Esophagus squamous epithelium (tissue), 5 donors: ENCODE measurements at regions not wholly inside any gene's neighbourhood (a gene's known extent, or its start where the extent isn't known, plus 50 kb on each side); places are given as distances from the start of the nearest gene placed in this dataset.
"Not testable (repeated sequence)": the region's sequence is repeated elsewhere in the genome, so short reads cannot be mapped to it uniquely, and the experiment has no call there.

Source experiments
- DNase-seq: peaks from one replicate; lab custom pipeline; 2025; lab: John Stamatoyannopoulos, UW
- H3K27ac ChIP-seq, 4 donors: fragments of 200-600 bp; sonication (generic); one replicate each; pipeline ENCODE4 v1.5.1; 2016 to 2019; ENCODE audit warnings: mild to moderate bottlenecking in 1 of 4
- H3K27me3 ChIP-seq, 4 donors: fragments of 200-600 bp; sonication (generic); 1 replicate in 3 of 4; 2 replicates in 1 of 4; pipeline versions ENCODE4 v1.5.1 to v1.6.0; 2017 to 2021; ENCODE audit warnings: antibody characterized with exemption in 1 of 4
- H3K36me3 ChIP-seq, 3 donors: fragments of 200-600 bp; sonication (generic); one replicate each; pipeline ENCODE4 v1.5.1; 2016 to 2019
- H3K4me1 ChIP-seq, 3 donors: fragments of 200-600 bp; sonication (generic); one replicate each; pipeline ENCODE4 v1.5.1; 2017 to 2019
- H3K4me3 ChIP-seq, 4 donors: fragments of 200-600 bp; sonication (generic); 1 replicate in 3 of 4; 2 replicates in 1 of 4; pipeline ENCODE4 v1.5.1; 2016 to 2019; ENCODE audit warnings: mild to moderate bottlenecking in 2 of 4, moderate library complexity in 1 of 4
- H3K9me3 ChIP-seq, 3 donors: fragments of 200-600 bp; sonication (generic); one replicate each; pipeline ENCODE4 v1.5.1; 2016 to 2019
- POLR2A ChIP-seq, 4 donors: fragments of 450-650 bp; IDR thresholded peaks; one replicate each; pipeline ENCODE4 v1.6.1; 2017; ENCODE audit warnings: antibody characterized with exemption in 4 of 4, mild to moderate bottlenecking in 4 of 4, moderate library complexity in 3 of 4
- WGBS, 2 donors: methylation state at CpG; one replicate each; pipeline ENCODE4 v1.1.5; 2018; 5-methylcytosine and 5-hydroxymethylcytosine counted together
- intact Hi-C: fragments of 100-400 bp; cut with DNase I; formaldehyde crosslinking; loops from one replicate; pipeline ENCODE4 v1.15.0; 2022
- TF ChIP-seq, protein P1 (sequence below), 6 experiments: fragments of 450-650 bp in 4 of 6; fragments of 200-600 bp in 2 of 6; sonication (generic) in 2 of 6; IDR thresholded peaks; one replicate each; pipeline ENCODE4 v1.5.1; 2016 to 2019; ENCODE audit warnings: antibody characterized with exemption in 6 of 6, mild to moderate bottlenecking in 4 of 6, moderate library complexity in 4 of 6
- donor health status: DM: yes; HTN: yes; CAD: no.

DNA sequence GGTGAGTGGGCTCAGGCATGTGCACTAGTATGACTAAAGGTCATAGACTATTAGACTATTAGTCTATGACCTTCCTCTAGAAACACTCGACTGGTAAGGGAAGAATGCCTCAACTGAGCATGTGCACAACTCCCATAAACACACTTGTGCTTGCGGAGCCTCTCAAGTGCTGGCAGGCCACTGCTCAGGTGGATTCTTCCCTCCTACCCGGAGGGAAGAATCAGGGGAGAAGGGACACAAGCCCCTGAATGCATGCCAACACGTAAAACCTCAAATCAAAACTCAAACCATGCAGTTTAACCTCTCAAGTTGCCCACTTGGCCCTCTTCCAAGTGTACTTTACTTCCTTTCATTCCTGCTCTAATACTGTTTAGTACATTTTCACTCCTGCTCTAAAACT, 287.6 kb upstream of the SGCG start:
- H3K27me3 ChIP-seq, result no peaks in the 10 kb centered on the region
- H3K4me3 ChIP-seq, result no peak overlapping the region
- TF ChIP-seq, protein P1, sequence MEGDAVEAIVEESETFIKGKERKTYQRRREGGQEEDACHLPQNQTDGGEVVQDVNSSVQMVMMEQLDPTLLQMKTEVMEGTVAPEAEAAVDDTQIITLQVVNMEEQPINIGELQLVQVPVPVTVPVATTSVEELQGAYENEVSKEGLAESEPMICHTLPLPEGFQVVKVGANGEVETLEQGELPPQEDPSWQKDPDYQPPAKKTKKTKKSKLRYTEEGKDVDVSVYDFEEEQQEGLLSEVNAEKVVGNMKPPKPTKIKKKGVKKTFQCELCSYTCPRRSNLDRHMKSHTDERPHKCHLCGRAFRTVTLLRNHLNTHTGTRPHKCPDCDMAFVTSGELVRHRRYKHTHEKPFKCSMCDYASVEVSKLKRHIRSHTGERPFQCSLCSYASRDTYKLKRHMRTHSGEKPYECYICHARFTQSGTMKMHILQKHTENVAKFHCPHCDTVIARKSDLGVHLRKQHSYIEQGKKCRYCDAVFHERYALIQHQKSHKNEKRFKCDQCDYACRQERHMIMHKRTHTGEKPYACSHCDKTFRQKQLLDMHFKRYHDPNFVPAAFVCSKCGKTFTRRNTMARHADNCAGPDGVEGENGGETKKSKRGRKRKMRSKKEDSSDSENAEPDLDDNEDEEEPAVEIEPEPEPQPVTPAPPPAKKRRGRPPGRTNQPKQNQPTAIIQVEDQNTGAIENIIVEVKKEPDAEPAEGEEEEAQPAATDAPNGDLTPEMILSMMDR (IDR thresholded peaks at IDR 0.05), result no peak
- TF ChIP-seq POLR2A (IDR thresholded peaks at IDR 0.05), result no peak
- no peak for DNase-seq
- no peaks in the 10 kb centered on the region for H3K9me3 ChIP-seq
- H3K27ac ChIP-seq, result no peak overlapping the region
- intact Hi-C loops, result no loop called here
- H3K36me3 ChIP-seq, result no peaks in the 10 kb centered on the region
- H3K4me1 ChIP-seq, result peaks cover 0 to 11% (median 4%) of the 10 kb centered on the region in 3 donors
- WGBS, 2 donors, result 28 to 33% methylated on average over 4 of the region's 4 CpGs

DNA sequence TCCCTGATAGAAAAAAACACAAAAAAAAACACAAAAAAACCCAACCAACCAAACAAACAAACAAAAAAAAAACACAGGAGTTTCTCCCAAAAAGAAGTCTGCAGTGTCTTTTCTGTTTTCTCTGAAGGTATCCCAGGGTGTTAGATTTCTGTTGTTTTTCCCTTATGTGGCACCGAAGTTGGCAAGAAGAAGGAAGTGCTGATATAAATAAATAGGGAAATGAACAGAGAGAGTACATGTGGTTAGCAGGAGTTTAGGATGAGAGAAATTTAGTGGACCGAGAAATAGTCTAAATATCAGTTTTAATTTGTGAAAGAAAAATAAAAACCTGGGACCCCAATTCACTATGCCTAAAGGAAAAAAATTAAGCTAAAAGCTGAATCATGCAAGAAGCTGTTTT, 287.0 kb upstream of the SGCG start:
- DNase-seq, result no peak
- intact Hi-C loops, result no loop called here
- H3K9me3 ChIP-seq, result no peaks in the 10 kb centered on the region
- H3K36me3 ChIP-seq, result no peaks in the 10 kb centered on the region
- no peak overlapping the region for H3K27ac ChIP-seq
- peaks cover 0 to 11% (median 4%) of the 10 kb centered on the region in 3 donors for H3K4me1 ChIP-seq
- H3K27me3 ChIP-seq, result no peaks in the 10 kb centered on the region
- H3K4me3 ChIP-seq, result no peak overlapping the region
- no peak for TF ChIP-seq POLR2A (IDR thresholded peaks at IDR 0.05)
- TF ChIP-seq, protein P1 (IDR thresholded peaks at IDR 0.05), result no peak
- WGBS, 2 donors, result 33 to 45% methylated on average over 2 of the region's 2 CpGs

DNA sequence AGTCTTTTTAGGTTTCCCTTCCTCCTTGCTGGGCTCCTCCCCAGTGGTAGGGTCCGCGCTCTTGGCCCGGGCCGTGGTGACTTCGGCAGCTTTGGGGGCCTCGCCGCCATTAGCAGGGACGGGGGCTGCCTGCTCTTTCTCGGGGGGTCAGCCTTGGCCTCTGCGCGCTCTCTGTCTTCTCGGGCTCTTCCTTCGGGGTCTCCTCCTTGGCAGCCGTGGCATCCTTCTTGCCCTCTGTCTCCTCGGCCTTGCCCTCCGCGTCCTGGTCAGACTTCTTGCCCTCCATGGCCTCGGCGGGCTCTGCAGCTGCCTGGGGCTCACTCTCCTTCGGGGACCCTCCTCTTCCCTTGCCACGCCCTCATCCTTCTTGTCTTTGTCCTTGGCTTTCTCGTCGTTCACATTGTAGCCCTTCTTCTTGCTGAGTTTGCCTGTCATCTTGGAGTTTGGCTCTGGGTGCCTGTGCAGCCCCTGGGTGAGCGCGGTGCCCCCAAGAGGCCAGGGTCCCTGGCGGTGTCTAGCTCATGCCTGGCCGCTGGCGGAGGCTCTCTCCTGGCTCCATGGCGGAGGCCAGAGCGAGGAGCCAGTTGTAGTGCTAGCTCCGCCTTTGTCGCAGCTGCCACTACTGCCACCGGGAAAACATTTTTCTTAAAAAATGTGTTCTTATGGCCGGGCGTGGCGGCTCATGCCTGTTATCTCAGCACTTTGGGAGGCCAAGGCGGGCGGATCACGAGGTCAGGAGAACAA, 283.0 kb upstream of the SGCG start:
- peaks cover 0 to 11% (median 4%) of the 10 kb centered on the region in 3 donors for H3K4me1 ChIP-seq
- intact Hi-C loops, result no loop called here
- H3K36me3 ChIP-seq, result no peaks in the 10 kb centered on the region
- WGBS, 2 donors, result 85 to 88% methylated on average over 23 to 28 of the region's 39 CpGs
- H3K4me3 ChIP-seq, result no peak overlapping the region
- H3K9me3 ChIP-seq, result no peaks in the 10 kb centered on the region
- H3K27ac ChIP-seq, result no peak overlapping the region
- no peaks in the 10 kb centered on the region for H3K27me3 ChIP-seq
- DNase-seq, result no peak
- no peak for TF ChIP-seq POLR2A (IDR thresholded peaks at IDR 0.05)
- TF ChIP-seq, protein P1 (IDR thresholded peaks at IDR 0.05), result no peak

DNA sequence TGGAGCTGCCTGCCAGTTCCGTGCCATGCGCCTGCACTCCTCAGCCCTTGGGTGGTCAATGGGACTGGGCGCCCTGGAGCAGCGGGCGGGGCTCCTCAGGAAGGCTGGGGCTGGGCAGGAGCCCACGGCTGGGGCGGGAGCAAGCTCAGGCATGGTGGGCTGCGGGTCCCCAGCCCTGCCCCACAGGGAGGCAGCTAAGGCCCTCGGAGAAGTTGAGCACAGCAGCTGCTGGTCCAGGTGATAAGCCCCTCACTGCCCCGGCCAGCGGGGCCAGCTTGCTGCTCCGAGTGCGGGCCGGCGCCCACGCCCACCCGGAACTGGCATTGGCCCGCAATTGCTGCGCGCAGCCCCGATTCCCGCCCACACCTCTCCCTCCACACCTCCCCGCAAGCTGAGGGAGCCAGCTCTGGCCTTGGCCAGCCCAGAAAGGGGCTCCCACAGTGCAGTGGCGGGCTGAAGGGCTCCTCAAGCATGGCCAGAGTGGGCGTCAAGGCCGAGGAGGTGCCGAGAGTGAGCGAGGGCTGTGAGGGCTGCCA, 280.3 kb upstream of the SGCG start:
- WGBS, 2 donors, result 81% methylated on average over 6 of the region's 28 CpGs; no CpG with 5 or more reads in 1 of the 2 donors
- H3K27me3 ChIP-seq, DNase-seq, H3K4me1 ChIP-seq, H3K4me3 ChIP-seq, H3K36me3 ChIP-seq, H3K27ac ChIP-seq, intact Hi-C loops, H3K9me3 ChIP-seq: not testable (repeated sequence)

DNA sequence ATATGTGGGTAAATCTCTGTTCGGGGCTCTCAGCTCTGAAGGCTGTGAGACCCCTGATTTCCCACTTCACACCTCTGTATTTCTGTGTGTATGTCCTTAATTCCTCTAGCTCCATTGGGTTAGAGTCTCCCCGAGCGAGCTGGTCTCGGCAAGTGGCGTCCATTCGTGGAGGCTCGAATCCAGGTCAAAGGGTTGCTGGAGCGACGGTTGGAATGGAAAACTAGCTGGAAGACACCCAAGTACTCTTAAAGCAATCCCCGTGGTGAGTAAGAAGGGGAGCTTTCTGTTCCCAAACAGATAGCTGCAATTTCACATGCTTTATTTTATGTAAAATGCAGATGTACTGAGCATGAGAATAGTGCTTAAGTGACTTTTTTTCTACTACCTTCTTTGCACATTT, 277.5 kb upstream of the SGCG start:
- no peak for DNase-seq
- Histone ChIP-seq H3K27me3 (no peaks in the 10 kb centered on the region), H3K27ac (no peak overlapping the region), H3K4me3 (no peak overlapping the region), H3K9me3 (no peaks in the 10 kb centered on the region), H3K4me1 (no peaks in the 10 kb centered on the region), H3K36me3 (no peaks in the 10 kb centered on the region)
- no peak for TF ChIP-seq POLR2A (IDR thresholded peaks at IDR 0.05)
- TF ChIP-seq, protein P1 (IDR thresholded peaks at IDR 0.05), result no peak
- 77 to 81% methylated on average over 9 to 10 of the region's 10 CpGs for WGBS, 2 donors
- intact Hi-C loops, result no loop called here
